ENCODE measurements at regions not wholly inside any gene's neighbourhood (a gene's known extent, or its start where the extent isn't known, plus 50 kb on each side); places are given as distances from the start of the nearest gene placed in this dataset.

DNA sequence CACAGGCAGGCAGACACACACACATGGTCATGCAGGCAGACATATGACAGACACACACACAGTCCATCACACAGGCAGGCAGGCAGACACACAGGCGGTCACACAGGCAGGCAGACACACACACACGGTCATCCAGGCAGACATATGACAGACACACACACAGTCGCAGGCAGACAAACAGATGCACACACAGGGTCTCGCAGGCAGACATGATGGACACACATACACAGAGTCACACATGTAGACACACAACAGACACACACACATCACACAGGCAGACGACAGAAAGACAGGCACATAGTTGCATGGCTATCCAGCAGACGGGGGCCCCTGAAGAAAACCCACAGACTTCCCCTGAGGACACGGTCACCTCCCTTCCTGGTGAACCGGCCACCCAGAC lies 135.4 kb downstream of the NCOR2 start:
- TF ChIP-seq, protein P1, sequence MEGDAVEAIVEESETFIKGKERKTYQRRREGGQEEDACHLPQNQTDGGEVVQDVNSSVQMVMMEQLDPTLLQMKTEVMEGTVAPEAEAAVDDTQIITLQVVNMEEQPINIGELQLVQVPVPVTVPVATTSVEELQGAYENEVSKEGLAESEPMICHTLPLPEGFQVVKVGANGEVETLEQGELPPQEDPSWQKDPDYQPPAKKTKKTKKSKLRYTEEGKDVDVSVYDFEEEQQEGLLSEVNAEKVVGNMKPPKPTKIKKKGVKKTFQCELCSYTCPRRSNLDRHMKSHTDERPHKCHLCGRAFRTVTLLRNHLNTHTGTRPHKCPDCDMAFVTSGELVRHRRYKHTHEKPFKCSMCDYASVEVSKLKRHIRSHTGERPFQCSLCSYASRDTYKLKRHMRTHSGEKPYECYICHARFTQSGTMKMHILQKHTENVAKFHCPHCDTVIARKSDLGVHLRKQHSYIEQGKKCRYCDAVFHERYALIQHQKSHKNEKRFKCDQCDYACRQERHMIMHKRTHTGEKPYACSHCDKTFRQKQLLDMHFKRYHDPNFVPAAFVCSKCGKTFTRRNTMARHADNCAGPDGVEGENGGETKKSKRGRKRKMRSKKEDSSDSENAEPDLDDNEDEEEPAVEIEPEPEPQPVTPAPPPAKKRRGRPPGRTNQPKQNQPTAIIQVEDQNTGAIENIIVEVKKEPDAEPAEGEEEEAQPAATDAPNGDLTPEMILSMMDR (IDR thresholded peaks at IDR 0.05; ENCODE audit: borderline replicate concordance, insufficient read depth, low read depth, low read length) = no peak
- H3K4me3 ChIP-seq (ENCODE audit: low read depth, low read length) = no peak overlapping the region

- H3K4me3 ChIP-seq (ENCODE audit: low read depth, low read length) = no peak overlapping the region
- TF ChIP-seq, protein P1 (IDR thresholded peaks at IDR 0.05; ENCODE audit: borderline replicate concordance, insufficient read depth, low read depth, low read length) = no peak
Measured at GRCh38 chr12:124430491-124430890, 135.6 kb downstream of the RFLNA start.

DNA sequence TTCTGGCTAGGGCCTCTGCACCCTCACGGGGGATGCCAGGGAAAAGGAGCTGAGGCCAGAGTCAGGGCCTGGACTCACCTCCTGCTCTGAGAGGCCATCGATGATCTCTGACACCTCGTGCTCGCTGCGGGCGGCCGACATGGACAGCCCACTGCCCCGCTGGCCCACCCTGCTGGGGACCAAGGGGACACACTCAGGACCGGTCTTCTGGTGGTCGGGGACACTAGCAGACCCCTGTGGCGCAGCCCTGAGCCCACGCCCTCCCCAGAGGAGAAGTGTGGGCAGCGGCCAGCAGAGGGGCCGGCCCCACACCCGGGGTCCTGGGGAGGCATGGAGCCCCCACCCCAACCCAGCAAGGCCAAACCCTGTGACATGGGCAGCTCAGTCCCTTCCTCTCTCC lies 134.6 kb downstream of the RFLNA start:
- no peak overlapping the region for H3K4me3 ChIP-seq (ENCODE audit: low read depth, low read length)
- TF ChIP-seq, protein P1 (IDR thresholded peaks at IDR 0.05; ENCODE audit: borderline replicate concordance, insufficient read depth, low read depth, low read length) = no peak

- no peak overlapping the region for H3K4me3 ChIP-seq (ENCODE audit: low read depth, low read length)
- TF ChIP-seq, protein P1 (IDR thresholded peaks at IDR 0.05; ENCODE audit: borderline replicate concordance, insufficient read depth, low read depth, low read length) = no peak
Measured at GRCh38 chr12:124428792-124429281, 133.9 kb downstream of the RFLNA start.

- TF ChIP-seq, protein P1 (IDR thresholded peaks at IDR 0.05; ENCODE audit: borderline replicate concordance, insufficient read depth, low read depth, low read length) = no peak
- H3K4me3 ChIP-seq (ENCODE audit: low read depth, low read length) = no peak overlapping the region
Measured at GRCh38 chr12:124428136-124428791, 133.4 kb downstream of the RFLNA start.

- TF ChIP-seq, protein P1 (IDR thresholded peaks at IDR 0.05; ENCODE audit: borderline replicate concordance, insufficient read depth, low read depth, low read length) = no peak
- no peak overlapping the region for H3K4me3 ChIP-seq (ENCODE audit: low read depth, low read length)
Measured at GRCh38 chr12:124426594-124427555, 132.0 kb downstream of the RFLNA start.

Measured in GM12875 (cell line).